ENCODE measurements at regions not wholly inside any gene's neighbourhood (a gene's known extent, or its start where the extent isn't known, plus 50 kb on each side); places are given as distances from the start of the nearest gene placed in this dataset.

GRCh38 chr16:8372141-8372540 is 218.2 kb downstream of the TMEM114 start:
- TF ChIP-seq, protein P1, sequence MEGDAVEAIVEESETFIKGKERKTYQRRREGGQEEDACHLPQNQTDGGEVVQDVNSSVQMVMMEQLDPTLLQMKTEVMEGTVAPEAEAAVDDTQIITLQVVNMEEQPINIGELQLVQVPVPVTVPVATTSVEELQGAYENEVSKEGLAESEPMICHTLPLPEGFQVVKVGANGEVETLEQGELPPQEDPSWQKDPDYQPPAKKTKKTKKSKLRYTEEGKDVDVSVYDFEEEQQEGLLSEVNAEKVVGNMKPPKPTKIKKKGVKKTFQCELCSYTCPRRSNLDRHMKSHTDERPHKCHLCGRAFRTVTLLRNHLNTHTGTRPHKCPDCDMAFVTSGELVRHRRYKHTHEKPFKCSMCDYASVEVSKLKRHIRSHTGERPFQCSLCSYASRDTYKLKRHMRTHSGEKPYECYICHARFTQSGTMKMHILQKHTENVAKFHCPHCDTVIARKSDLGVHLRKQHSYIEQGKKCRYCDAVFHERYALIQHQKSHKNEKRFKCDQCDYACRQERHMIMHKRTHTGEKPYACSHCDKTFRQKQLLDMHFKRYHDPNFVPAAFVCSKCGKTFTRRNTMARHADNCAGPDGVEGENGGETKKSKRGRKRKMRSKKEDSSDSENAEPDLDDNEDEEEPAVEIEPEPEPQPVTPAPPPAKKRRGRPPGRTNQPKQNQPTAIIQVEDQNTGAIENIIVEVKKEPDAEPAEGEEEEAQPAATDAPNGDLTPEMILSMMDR (conservative IDR thresholded peaks at IDR 0.05) = no peak
- no peak for TF ChIP-seq ZFX (IDR thresholded peaks at IDR 0.05)

Data from C4-2B (cell line).